Activated CD4-positive, alpha-beta T cell treated with anti-CD3 and anti-CD28 coated beads, Interleukin-2, Interleukin-4, amounts not matched to agents 100 ng/mL and 50 ng/mL, durations not matched to agents 16 hours and 8 hours (primary cell): ENCODE measurements at regions not wholly inside any gene's neighbourhood (a gene's known extent, or its start where the extent isn't known, plus 50 kb on each side); places are given as distances from the start of the nearest gene placed in this dataset.
A peak's percentile ranks its signal among the peaks of the same experiment; 100 is the strongest.
"Not testable (repeated sequence)": the region's sequence is repeated elsewhere in the genome, so short reads cannot be mapped to it uniquely, and the experiment has no call there.

Experiments
- DNase-seq: peaks from one replicate; pipeline ENCODE4 v3.0.0-alpha.2; 2020; ENCODE audit warnings: low spot score

DNA sequence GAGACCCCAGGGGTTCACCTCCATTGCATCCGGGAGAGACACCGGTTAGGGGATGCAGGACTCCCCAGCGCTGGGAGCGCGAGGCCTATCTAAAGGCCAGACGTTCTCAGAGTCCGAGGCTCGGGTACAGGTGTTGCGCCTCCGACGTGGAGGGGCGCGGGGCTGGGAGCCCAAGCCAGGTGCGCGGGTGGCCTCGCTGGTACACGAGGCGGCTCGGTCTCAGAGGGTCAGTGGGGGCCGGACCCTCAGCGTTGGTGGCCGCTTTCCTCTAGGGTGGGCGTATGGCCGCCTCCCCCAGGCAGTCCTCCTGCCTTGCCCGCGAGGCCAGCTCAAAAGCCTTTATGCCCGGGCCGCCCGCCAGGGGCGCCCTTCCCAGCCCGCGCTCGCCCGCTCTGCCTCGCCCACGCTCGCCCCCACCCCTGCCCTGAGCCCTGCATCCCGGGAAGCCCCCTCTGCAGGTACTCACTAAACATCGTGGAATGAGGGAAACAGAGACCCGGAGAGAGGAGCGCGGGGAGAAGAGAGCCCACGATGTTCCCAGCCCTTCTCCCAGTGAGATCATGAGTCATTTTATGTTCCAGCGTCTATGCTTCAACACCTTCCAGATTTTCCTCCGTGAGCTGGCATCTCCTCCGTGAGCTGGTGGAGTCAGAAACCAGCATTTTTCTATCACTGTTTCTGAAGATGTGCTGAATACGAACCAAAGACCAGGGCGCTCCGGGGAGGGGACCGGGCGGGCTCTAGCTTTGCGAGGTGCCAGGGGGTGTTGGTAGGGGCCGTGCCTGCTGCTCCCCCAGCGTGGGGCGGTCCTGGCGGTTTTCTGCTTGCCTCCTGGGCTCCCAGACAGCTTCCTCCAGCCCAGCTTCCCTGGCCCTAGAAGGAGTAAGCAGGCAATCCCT is 73.8 kb downstream of the DIO3 start:
- no peak for DNase-seq

DNA sequence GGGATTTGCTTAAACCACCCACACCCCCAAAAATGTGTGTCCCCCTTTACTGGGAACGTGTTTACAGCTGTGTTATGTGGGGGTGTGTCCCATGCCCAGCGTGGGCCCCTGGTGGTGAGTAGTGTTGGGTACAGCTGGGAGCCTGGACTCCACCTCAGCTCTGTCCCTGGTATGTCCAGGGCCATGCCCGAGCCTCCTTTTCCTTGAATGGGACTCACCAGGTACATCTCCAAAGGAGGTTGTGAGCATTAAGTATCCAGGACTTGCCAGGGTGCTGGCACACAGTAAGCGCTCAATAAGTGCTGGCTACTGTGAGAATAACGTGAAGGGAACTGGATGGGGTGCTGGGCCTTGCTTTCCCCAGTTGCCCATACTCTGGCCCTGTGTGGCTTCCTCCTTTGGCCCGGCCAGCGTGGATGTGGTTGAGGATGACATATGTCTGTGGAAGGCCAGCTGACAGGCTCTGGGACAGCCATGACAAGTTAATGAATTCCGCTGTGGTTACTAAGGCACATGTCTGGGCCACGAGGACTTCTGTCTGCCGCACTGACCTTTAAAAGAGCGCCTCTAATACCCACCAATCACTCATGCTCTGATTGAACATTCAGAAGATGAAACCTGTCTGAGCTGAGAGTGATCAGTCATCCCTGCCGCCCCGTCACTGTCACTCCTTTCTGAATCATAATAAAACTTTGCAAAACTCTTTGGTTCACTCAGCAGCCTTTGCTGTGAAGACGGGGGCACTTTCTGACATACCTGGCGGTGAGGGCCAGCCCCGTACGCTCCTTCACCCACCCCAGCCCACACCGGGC is 74.7 kb downstream of the DIO3 start:
- DNase-seq = peak; percentile 70

- no peak for DNase-seq
Measured at GRCh38 chr14:101639241-101639833, 78.0 kb downstream of the DIO3 start.

GRCh38 chr14:101643651-101644050 is 82.4 kb downstream of the DIO3 start:
- no peak for DNase-seq

- DNase-seq = no peak
Measured at GRCh38 chr14:101654051-101654450, 92.8 kb downstream of the DIO3 start.

DNA sequence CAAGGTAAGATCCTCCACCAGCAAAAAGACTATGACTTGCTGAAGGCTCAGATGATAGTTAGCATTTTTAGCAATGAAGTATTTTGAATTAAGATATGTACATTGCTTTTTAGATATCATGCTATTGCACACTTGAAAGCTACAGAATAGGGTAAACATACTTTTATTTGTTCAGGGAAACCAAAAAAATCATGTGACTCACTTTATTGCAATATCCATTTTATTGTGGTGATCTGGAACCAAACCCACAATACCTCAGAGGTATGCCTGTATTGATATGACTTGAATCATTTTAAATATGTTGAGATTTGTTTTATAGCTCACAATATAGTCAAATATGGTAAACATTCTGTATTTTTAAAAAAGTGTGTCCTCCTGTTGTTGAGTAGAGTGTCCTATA is 96.1 kb downstream of the DIO3 start:
- no peak for DNase-seq

GRCh38 chr14:101665478-101666078 is 95.9 kb upstream of the PPP2R5C start:
- peak; percentile 46 for DNase-seq

- no peak for DNase-seq
Measured at GRCh38 chr14:101666264-101666663, 95.2 kb upstream of the PPP2R5C start.

DNA sequence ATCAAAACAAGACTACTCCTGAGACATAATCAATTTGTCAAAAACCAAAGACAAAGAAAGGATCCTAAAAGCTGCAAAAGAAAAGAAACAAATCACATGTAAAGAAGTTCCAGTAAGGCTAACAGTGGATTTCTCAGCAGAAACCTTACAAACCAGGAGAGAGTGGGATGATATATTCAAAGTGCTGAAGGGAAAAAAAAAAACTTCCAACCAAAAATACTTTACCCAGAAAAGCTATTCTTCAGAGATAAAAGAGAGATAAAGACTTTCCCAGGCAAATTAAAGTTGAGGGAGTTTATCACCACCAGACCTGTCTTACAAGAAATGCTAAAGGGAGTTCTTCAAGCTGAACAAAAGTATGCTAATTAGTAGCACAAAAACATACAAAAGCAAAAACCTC is 91.9 kb upstream of the PPP2R5C start:
- no peak for DNase-seq

DNA sequence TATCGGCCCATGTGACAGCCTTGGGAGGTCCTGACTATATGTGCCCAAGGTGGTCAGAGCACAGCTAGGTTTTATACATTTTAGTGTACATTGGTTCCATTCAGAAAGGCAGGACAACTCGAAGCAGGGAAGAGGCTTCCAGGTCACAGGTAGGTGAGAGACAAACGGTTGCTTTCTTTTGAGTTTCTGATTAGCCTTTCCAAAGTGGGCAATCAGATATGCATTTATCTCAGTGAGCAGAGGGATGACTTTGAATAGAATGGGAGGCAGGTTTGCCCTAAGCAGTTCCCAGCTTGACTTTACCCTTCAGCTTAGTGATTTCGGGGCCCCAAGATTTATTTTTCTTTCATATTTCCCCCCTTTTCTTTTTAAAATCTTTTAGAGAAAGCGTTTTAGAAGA is 87.6 kb upstream of the PPP2R5C start:
- DNase-seq = no peak

DNA sequence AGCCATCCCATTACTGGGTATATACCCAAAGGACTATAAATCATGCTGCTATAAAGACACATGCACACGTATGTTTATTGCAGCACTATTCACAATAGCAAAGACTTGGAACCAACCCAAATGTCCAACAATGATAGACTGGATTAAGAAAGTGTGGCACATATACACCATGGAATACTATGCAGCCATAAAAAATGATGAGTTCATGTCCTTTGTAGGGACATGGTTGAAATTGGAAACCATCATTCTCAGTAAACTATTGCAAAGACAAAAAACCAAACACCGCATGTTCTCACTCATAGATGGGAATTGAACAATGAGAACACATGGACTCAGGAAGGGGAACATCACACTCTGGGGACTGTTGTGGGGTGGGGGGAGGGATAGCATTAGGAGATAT is 85.7 kb upstream of the PPP2R5C start:
- not testable (repeated sequence) for DNase-seq

- not testable (repeated sequence) for DNase-seq
Measured at GRCh38 chr14:101677912-101678327, 83.6 kb upstream of the PPP2R5C start.

DNA sequence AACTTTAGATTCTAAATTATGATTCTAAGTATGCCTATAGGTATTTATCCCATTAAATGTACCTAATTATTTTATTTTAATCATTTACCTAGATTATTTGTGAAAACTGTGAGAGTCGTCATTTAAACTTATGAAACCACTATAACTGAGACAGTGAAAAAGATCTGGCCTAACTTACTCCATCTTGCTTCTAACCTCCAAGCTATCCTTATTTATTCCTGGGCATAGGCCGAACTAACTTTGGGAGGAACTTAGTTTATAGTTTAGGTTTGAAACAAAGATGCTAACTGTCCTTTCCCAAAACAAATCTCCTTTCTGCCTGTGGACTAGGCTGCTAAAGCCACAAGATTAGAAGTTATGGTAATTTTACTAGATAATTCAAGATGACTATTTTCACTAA is 79.7 kb upstream of the PPP2R5C start:
- DNase-seq = no peak

DNA sequence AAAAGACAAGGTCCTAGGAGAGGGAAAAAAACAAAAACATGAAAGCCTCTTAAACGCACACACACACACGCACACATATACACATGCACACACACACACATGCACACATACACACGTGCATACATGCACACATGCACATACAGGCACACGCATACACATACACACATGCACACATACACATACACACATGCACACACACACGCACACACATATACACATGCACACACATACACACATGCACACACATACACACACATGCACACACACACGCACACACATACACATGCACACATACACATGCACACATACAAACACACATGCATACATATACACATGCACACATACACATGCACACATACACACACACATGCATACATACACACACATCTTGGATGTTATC is 78.1 kb upstream of the PPP2R5C start:
- DNase-seq = no peak

DNA sequence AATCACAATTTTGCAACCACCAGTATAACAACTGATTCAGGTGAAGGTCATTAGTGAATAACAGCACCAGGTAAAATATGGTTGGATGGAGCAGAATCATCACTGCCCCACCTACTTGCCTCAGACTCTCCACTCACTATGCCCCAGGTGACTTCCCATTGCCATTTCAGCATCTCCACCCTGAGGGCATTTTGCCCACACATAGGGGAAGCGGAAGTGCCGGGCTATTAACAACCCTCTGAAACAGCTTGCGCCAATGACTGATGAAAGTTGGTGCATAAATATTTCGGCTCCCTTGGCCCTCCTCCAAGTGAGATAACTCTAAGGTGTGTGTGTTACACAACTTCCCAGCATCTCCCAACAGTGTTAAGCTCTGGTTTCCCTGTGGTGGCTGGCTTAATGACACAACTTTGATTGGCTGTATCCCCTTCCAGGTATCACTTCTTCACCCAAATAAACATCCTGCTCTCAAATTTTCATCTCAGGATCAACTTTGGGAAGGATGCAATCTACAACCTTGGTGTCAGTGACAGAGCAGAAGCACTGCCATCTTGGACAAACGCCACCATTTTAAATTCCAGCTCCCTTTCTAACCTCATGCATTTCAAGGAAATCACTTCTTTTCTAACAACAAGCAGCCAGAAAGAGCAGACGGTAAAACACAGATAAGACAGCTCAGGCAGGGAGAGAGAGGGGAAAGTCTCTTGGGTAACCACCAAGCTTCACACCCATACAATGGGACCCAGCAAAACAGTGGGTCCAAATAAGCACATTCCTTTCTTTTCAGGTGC is 73.6 kb upstream of the PPP2R5C start:
- DNase-seq = no peak

GRCh38 chr14:101689039-101689501 is 72.4 kb upstream of the PPP2R5C start:
- no peak for DNase-seq

- not testable (repeated sequence) for DNase-seq
Measured at GRCh38 chr14:101689966-101690365, 71.5 kb upstream of the PPP2R5C start.

DNA sequence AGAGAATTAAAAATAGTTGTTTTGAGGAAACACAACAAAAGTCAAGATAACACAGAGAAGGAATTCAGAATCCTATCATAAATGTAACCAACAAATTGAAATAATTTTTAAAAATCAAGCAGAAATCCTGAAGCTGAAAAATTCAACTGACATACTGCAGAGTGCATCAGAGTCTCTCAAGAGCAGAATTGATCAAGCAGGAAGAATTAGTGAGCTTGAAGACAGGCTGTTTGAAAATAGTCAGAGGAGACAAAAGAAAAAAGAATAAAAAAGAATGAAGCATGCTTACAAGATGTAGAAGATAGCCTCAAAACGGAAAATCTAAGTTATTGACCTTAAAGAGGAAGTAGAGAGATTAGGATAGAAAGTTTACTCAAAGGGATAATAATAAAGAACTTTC is 65.8 kb upstream of the PPP2R5C start:
- DNase-seq = no peak

DNA sequence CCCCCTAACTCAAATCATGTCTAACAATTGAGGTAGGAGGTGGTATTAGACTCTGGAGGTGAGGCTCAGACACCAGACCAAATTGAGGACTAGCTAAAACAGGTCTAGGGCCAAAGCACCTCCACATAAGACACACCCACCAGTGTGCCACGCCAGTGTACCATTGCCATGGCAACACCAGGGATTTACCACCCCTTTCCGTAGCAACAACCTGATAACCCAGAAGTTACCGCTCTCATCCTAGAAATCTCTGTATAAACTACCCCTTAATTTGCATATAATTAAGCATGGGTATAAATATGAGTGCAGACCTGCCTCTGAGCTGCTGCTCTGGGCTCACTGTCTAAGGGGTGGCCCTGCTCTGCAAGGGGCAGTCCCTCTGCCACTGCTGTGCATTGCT is 57.4 kb upstream of the PPP2R5C start:
- no peak for DNase-seq

DNA sequence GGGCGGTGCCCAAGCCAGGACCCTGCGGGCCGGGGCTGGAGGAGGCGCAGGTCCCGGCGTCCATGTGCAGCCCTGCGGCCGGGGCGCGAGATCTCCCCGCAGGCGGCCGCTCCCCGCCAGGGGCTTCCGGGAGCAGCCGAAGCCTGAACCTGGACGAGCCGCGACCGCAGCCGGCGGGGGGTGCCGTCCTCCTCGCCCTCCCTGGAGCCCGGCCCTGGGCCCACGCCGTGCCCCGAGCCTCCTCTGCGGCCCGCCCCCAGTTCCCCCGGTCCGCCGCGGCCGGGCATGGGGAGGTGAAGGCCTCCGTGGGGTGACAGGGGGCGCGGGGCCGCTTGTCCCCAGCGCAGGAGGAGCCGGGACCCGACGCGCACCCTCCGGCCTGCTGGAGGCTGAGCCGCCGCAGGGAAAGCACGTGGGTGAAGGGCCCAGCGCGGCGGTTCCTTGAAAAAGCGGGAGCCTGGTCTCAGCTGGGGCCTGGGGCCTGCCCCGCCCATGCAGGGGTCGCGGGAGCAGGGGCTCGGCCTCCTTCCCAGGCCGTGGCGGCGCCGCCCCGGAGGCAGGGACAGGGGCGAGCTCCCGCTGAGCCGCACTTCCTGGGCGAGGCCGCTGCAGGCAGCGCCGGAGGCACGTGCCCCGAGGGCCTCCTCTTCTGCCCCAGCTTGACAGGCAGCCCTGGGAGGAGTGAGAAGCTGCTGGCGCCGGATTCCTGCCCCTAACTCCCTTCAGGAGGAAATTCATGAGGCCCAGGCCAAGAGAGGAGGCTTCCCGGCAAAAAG is 55.6 kb upstream of the PPP2R5C start:
- DNase-seq = peak; percentile 42
